ENCODE measurements at regions not wholly inside any gene's neighbourhood (a gene's known extent, or its start where the extent isn't known, plus 50 kb on each side); places are given as distances from the start of the nearest gene placed in this dataset.
A peak's percentile ranks its signal among the peaks of the same experiment; 100 is the strongest.
"Not testable (repeated sequence)": the region's sequence is repeated elsewhere in the genome, so short reads cannot be mapped to it uniquely, and the experiment has no call there.

GRCh38 chr6:90714319-90714718 is 127.4 kb upstream of the MAP3K7 start:
- no peak for DNase-seq (ENCODE audit: low spot score)

- DNase-seq (ENCODE audit: low spot score) = no peak
These were observed 125.2 kb upstream of the MAP3K7 start for GRCh38 chr6:90712114-90712513.

- DNase-seq (ENCODE audit: low spot score) = no peak
These were observed 122.6 kb upstream of the MAP3K7 start for GRCh38 chr6:90709431-90709996.

GRCh38 chr6:90708206-90708737 is 121.4 kb upstream of the MAP3K7 start:
- DNase-seq (ENCODE audit: low spot score) = no peak

- DNase-seq (ENCODE audit: low spot score) = no peak
These were observed 120.4 kb upstream of the MAP3K7 start for GRCh38 chr6:90707246-90707645.

- DNase-seq (ENCODE audit: low spot score) = no peak
These were observed 116.5 kb upstream of the MAP3K7 start for GRCh38 chr6:90703336-90703735.

- no peak for DNase-seq (ENCODE audit: low spot score)
These were observed 115.1 kb upstream of the MAP3K7 start for GRCh38 chr6:90701926-90702325.

GRCh38 chr6:90701146-90701781 is 114.4 kb upstream of the MAP3K7 start:
- no peak for DNase-seq (ENCODE audit: low spot score)

GRCh38 chr6:90695316-90695715 is 108.4 kb upstream of the MAP3K7 start:
- DNase-seq (ENCODE audit: low spot score) = no peak

- DNase-seq (ENCODE audit: low spot score) = no peak
These were observed 107.9 kb upstream of the MAP3K7 start for GRCh38 chr6:90694802-90695201.

- no peak for DNase-seq (ENCODE audit: low spot score)
These were observed 105.0 kb upstream of the MAP3K7 start for GRCh38 chr6:90691823-90692222.

GRCh38 chr6:90689172-90689571 is 102.3 kb upstream of the MAP3K7 start:
- no peak for DNase-seq (ENCODE audit: low spot score)

- DNase-seq (ENCODE audit: low spot score) = no peak
These were observed 101.0 kb upstream of the MAP3K7 start for GRCh38 chr6:90687775-90688380.

- no peak for DNase-seq (ENCODE audit: low spot score)
These were observed 95.0 kb upstream of the MAP3K7 start for GRCh38 chr6:90681863-90682262.

GRCh38 chr6:90678049-90678779 is 91.3 kb upstream of the MAP3K7 start:
- no peak for DNase-seq (ENCODE audit: low spot score)

- no peak for DNase-seq (ENCODE audit: low spot score)
These were observed 90.6 kb upstream of the MAP3K7 start for GRCh38 chr6:90677440-90677839.

- DNase-seq (ENCODE audit: low spot score) = peak; percentile 2
These were observed 89.8 kb upstream of the MAP3K7 start for GRCh38 chr6:90676516-90677300.

GRCh38 chr6:90675107-90675506 is 88.2 kb upstream of the MAP3K7 start:
- DNase-seq (ENCODE audit: low spot score) = not testable (repeated sequence)

- DNase-seq (ENCODE audit: low spot score) = not testable (repeated sequence)
These were observed 87.2 kb upstream of the MAP3K7 start for GRCh38 chr6:90674077-90674476.

- DNase-seq (ENCODE audit: low spot score) = no peak
These were observed 83.0 kb upstream of the MAP3K7 start for GRCh38 chr6:90669846-90670245.

GRCh38 chr6:90669420-90669819 is 82.5 kb upstream of the MAP3K7 start:
- no peak for DNase-seq (ENCODE audit: low spot score)

- DNase-seq (ENCODE audit: low spot score) = no peak
These were observed 81.3 kb upstream of the MAP3K7 start for GRCh38 chr6:90668141-90668540.
